A549 (cell line): ENCODE measurements at regions not wholly inside any gene's neighbourhood (a gene's known extent, or its start where the extent isn't known, plus 50 kb on each side); places are given as distances from the start of the nearest gene placed in this dataset.

ENCODE experiments used
- CEBPB ChIP-seq, 2 experiments: fragments of >200 bp in 1 of 2; sonication (Bioruptor Twin) in 1 of 2; formaldehyde crosslinking in 1 of 2; IDR thresholded peaks; 2 replicates each; pipeline ENCODE4 v1.6.1; 2012 to 2016
- CHD2 ChIP-seq: fragments of 150-350 bp; IDR thresholded peaks from 2 replicates; pipeline ENCODE4 v1.6.1; 2014; ENCODE audit warnings: low read length; ENCODE audit not compliant: partially characterized antibody
- CHD4 ChIP-seq: fragments of 200-600 bp; sonication (generic); IDR thresholded peaks from 2 replicates; pipeline ENCODE4 v1.6.1; 2016; ENCODE audit warnings: antibody characterized with exemption, mild to moderate bottlenecking, borderline replicate concordance
- EP300 ChIP-seq, 2 experiments: fragments of >200 bp; sonication (Bioruptor Twin); formaldehyde crosslinking; IDR thresholded peaks; 2 replicates in 1 of 2; 3 replicates in 1 of 2; pipeline ENCODE4 v1.6.1; 2016 to 2017
- KDM5A ChIP-seq: fragments of 200-600 bp; sonication (generic); IDR thresholded peaks from 2 replicates; pipeline ENCODE4 v1.6.1; 2016; ENCODE audit warnings: antibody characterized with exemption, mild to moderate bottlenecking
- MAZ ChIP-seq: fragments of 150-350 bp; IDR thresholded peaks from 2 replicates; pipeline ENCODE4 v1.6.1; 2014; ENCODE audit warnings: antibody characterized with exemption, low read depth, low read length, borderline replicate concordance
- PHF8 ChIP-seq: fragments of 200-600 bp; sonication (generic); IDR thresholded peaks from 2 replicates; pipeline ENCODE4 v1.6.1; 2016; ENCODE audit warnings: low read depth, mild to moderate bottlenecking, antibody characterized with exemption, moderate library complexity, borderline replicate concordance
- POLR2A ChIP-seq: IDR thresholded peaks from 2 replicates; pipeline ENCODE4 v1.6.1; 2012; ENCODE audit warnings: mild to moderate bottlenecking, low read length
- POLR2AphosphoS2 ChIP-seq: conservative IDR thresholded peaks from 2 replicates; pipeline ENCODE4 v1.6.1; 2012; ENCODE audit warnings: low read length, improper control_type of control experiment, inconsistent platforms
- TF ChIP-seq, protein P1 (sequence below): fragments of >200 bp; sonication (Bioruptor Twin); formaldehyde crosslinking; IDR thresholded peaks from 3 replicates; pipeline ENCODE4 v1.5.1; 2016
- TF ChIP-seq, protein P2 (sequence below): fragments of 200-600 bp; sonication (generic); IDR thresholded peaks from 2 replicates; pipeline ENCODE4 v1.6.1; 2016; ENCODE audit warnings: antibody characterized with exemption, mild to moderate bottlenecking, moderate library complexity

DNA sequence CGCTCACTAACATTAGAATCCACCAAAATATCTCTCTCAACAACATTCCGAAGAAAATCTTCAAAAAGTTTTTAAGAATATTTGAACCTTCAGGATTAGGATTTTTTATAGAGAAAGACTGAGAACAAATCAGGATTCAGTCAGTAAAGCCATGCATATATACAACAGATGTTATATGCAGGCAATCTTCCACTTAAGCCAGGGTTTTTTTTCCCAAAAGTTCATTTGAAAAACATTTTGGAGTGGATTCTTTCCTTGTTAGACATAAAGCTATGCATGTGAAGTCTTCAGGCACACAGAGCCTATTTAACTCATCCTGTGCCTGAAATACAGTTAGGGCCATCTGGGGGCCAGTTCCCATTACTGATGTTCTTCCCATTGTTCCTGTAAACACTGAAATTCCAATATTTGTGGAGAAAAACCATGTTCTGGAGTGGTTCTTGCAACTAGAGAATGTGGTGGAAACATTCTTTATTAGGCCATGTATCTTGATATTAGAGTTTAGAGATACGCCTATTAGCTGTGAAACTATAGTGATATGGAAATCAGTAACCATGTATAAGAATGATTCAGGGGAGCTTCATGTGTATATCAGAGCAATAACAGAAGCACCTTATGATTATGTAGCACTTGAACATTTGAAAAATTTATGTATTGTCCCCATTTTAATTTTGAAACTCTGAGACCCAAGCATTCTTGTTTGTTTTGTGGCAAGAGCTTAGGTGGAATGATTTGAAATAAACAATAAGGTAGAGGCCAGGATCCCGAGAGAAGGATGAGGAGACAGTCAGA, 61.7 kb downstream of the PLEKHG1 start:
- TF ChIP-seq, protein P1, sequence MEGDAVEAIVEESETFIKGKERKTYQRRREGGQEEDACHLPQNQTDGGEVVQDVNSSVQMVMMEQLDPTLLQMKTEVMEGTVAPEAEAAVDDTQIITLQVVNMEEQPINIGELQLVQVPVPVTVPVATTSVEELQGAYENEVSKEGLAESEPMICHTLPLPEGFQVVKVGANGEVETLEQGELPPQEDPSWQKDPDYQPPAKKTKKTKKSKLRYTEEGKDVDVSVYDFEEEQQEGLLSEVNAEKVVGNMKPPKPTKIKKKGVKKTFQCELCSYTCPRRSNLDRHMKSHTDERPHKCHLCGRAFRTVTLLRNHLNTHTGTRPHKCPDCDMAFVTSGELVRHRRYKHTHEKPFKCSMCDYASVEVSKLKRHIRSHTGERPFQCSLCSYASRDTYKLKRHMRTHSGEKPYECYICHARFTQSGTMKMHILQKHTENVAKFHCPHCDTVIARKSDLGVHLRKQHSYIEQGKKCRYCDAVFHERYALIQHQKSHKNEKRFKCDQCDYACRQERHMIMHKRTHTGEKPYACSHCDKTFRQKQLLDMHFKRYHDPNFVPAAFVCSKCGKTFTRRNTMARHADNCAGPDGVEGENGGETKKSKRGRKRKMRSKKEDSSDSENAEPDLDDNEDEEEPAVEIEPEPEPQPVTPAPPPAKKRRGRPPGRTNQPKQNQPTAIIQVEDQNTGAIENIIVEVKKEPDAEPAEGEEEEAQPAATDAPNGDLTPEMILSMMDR: no peak
- TF ChIP-seq POLR2A: no peak
- TF ChIP-seq EP300 (IDR thresholded peaks at IDR 0.05): no peak
- no peak for TF ChIP-seq CEBPB (IDR thresholded peaks at IDR 0.05)
- TF ChIP-seq CHD4: no peak
- TF ChIP-seq KDM5A: no peak
- no peak for TF ChIP-seq MAZ
- TF ChIP-seq, protein P2, sequence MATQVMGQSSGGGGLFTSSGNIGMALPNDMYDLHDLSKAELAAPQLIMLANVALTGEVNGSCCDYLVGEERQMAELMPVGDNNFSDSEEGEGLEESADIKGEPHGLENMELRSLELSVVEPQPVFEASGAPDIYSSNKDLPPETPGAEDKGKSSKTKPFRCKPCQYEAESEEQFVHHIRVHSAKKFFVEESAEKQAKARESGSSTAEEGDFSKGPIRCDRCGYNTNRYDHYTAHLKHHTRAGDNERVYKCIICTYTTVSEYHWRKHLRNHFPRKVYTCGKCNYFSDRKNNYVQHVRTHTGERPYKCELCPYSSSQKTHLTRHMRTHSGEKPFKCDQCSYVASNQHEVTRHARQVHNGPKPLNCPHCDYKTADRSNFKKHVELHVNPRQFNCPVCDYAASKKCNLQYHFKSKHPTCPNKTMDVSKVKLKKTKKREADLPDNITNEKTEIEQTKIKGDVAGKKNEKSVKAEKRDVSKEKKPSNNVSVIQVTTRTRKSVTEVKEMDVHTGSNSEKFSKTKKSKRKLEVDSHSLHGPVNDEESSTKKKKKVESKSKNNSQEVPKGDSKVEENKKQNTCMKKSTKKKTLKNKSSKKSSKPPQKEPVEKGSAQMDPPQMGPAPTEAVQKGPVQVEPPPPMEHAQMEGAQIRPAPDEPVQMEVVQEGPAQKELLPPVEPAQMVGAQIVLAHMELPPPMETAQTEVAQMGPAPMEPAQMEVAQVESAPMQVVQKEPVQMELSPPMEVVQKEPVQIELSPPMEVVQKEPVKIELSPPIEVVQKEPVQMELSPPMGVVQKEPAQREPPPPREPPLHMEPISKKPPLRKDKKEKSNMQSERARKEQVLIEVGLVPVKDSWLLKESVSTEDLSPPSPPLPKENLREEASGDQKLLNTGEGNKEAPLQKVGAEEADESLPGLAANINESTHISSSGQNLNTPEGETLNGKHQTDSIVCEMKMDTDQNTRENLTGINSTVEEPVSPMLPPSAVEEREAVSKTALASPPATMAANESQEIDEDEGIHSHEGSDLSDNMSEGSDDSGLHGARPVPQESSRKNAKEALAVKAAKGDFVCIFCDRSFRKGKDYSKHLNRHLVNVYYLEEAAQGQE: no peak
- no peak for TF ChIP-seq POLR2AphosphoS2
- no peak for TF ChIP-seq PHF8
- TF ChIP-seq CHD2: no peak
